GM12878 (cell line): ENCODE measurements at regions not wholly inside any gene's neighbourhood (a gene's known extent, or its start where the extent isn't known, plus 50 kb on each side); places are given as distances from the start of the nearest gene placed in this dataset.

ENCODE experiments used
- NFYA ChIP-seq: IDR thresholded peaks from 2 replicates; pipeline ENCODE4 v1.6.1; 2011; ENCODE audit warnings: low read depth, mild to moderate bottlenecking, low read length, improper control_type of control experiment, borderline replicate concordance
- SIN3A ChIP-seq: IDR thresholded peaks from 2 replicates; pipeline ENCODE4 v1.6.1; 2012; ENCODE audit warnings: low read depth, low read length, improper control_type of control experiment
- TF ChIP-seq, protein P1 (sequence below), 3 experiments: IDR thresholded peaks in 2 of 3; conservative IDR thresholded peaks in 1 of 3; 2 replicates each; pipeline ENCODE4 v1.5.1; 2011; ENCODE audit warnings: low read depth in 3 of 3, low read length in 3 of 3, mild to moderate bottlenecking in 3 of 3, control low read depth in 2 of 3, moderate library complexity in 2 of 3, inconsistent platforms in 1 of 3, mixed read lengths in 1 of 3; ENCODE audit not compliant: control insufficient read depth in 2 of 3, insufficient read depth in 1 of 3; ENCODE audit errors: extremely low read depth in 1 of 3
- TF ChIP-seq, protein P2 (sequence below): IDR thresholded peaks from 2 replicates; pipeline ENCODE4 v1.6.1; 2012; ENCODE audit warnings: mild to moderate bottlenecking, low read depth, low read length

- TF ChIP-seq SIN3A (no peak), NFYA (no peak)
- TF ChIP-seq, protein P1, sequence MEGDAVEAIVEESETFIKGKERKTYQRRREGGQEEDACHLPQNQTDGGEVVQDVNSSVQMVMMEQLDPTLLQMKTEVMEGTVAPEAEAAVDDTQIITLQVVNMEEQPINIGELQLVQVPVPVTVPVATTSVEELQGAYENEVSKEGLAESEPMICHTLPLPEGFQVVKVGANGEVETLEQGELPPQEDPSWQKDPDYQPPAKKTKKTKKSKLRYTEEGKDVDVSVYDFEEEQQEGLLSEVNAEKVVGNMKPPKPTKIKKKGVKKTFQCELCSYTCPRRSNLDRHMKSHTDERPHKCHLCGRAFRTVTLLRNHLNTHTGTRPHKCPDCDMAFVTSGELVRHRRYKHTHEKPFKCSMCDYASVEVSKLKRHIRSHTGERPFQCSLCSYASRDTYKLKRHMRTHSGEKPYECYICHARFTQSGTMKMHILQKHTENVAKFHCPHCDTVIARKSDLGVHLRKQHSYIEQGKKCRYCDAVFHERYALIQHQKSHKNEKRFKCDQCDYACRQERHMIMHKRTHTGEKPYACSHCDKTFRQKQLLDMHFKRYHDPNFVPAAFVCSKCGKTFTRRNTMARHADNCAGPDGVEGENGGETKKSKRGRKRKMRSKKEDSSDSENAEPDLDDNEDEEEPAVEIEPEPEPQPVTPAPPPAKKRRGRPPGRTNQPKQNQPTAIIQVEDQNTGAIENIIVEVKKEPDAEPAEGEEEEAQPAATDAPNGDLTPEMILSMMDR (IDR thresholded peaks at IDR 0.05 in 2 of 3, conservative IDR thresholded peaks at IDR 0.05 in 1 of 3; ENCODE audit: control insufficient read depth in 2 of 3, extremely low read depth in 1 of 3, insufficient read depth in 1 of 3, low read depth in 3 of 3, low read length in 3 of 3) = no peak
- TF ChIP-seq, protein P2, sequence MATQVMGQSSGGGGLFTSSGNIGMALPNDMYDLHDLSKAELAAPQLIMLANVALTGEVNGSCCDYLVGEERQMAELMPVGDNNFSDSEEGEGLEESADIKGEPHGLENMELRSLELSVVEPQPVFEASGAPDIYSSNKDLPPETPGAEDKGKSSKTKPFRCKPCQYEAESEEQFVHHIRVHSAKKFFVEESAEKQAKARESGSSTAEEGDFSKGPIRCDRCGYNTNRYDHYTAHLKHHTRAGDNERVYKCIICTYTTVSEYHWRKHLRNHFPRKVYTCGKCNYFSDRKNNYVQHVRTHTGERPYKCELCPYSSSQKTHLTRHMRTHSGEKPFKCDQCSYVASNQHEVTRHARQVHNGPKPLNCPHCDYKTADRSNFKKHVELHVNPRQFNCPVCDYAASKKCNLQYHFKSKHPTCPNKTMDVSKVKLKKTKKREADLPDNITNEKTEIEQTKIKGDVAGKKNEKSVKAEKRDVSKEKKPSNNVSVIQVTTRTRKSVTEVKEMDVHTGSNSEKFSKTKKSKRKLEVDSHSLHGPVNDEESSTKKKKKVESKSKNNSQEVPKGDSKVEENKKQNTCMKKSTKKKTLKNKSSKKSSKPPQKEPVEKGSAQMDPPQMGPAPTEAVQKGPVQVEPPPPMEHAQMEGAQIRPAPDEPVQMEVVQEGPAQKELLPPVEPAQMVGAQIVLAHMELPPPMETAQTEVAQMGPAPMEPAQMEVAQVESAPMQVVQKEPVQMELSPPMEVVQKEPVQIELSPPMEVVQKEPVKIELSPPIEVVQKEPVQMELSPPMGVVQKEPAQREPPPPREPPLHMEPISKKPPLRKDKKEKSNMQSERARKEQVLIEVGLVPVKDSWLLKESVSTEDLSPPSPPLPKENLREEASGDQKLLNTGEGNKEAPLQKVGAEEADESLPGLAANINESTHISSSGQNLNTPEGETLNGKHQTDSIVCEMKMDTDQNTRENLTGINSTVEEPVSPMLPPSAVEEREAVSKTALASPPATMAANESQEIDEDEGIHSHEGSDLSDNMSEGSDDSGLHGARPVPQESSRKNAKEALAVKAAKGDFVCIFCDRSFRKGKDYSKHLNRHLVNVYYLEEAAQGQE = no peak
Measured at GRCh38 chr20:17863209-17863576, 105.4 kb downstream of the SNX5 start.
